Activated CD8-positive, alpha-beta T cell treated with anti-CD3 and anti-CD28 coated beads for 36 hours (primary cell): ENCODE measurements at regions not wholly inside any gene's neighbourhood (a gene's known extent, or its start where the extent isn't known, plus 50 kb on each side); places are given as distances from the start of the nearest gene placed in this dataset.

Source experiments
- ATAC-seq: fragments of 200-7000 bp; cut with Tn5 transposase; one replicate; pipeline ENCODE4 v1.10.0; 2021; ENCODE audit warnings: mild to moderate bottlenecking, moderate library complexity
- CTCF ChIA-PET: fragments of 350-600 bp; sonication (Branson Sonifier 250); formaldehyde crosslinking; loops from one replicate; lab custom pipeline; 2021; ENCODE audit warnings: antibody characterized with exemption; lab: Charles Lee
- POLR2A ChIA-PET: fragments of 350-600 bp; sonication (Branson Sonifier 250); formaldehyde crosslinking; loops from one replicate; lab custom pipeline; 2021; ENCODE audit warnings: antibody characterized with exemption; lab: Charles Lee
- DNase-seq: peaks from one replicate; pipeline ENCODE4 v3.0.0-alpha.2; 2020
- H3K27ac Mint-ChIP-seq: one replicate; pipeline ENCODE4 v1.8.0; 2021; ENCODE audit warnings: mild to moderate bottlenecking, mixed read lengths
- H3K27me3 Mint-ChIP-seq: one replicate; pipeline ENCODE4 v1.8.0; 2021; ENCODE audit warnings: mixed read lengths
- H3K36me3 Mint-ChIP-seq: one replicate; pipeline ENCODE4 v1.8.0; 2021; ENCODE audit warnings: low read depth, mixed read lengths
- H3K4me1 Mint-ChIP-seq: one replicate; pipeline ENCODE4 v1.8.0; 2021; ENCODE audit warnings: low read depth, mixed read lengths
- H3K4me3 Mint-ChIP-seq: one replicate; pipeline ENCODE4 v1.8.0; 2021; ENCODE audit warnings: mild to moderate bottlenecking, moderate library complexity, mixed read lengths
- H3K9me3 Mint-ChIP-seq: one replicate; pipeline ENCODE4 v1.8.0; 2021; ENCODE audit warnings: mixed read lengths
- intact Hi-C: fragments of 100-400 bp; cut with micrococcal nuclease; formaldehyde crosslinking; loops from one replicate; pipeline ENCODE4 v1.10.0; 2022
- TF ChIP-seq, protein P1 (sequence below): fragments of 200-600 bp; IDR thresholded peaks from one replicate; pipeline ENCODE4 v1.8.0; 2022; ENCODE audit warnings: antibody characterized with exemption, mild to moderate bottlenecking

GRCh38 chr14:71525663-71526221 is 406.5 kb upstream of the RGS6 start:
- Mint-ChIP-seq H3K27ac (peak overlapping the region; percentile 48), H3K27me3 (no peaks in the 10 kb centered on the region), H3K4me1 (peaks cover 25% of the 10 kb centered on the region), H3K4me3 (no peak overlapping the region), H3K9me3 (no peaks in the 10 kb centered on the region), H3K36me3 (peaks cover 18% of the 10 kb centered on the region)
- intact Hi-C loops: no loop called here
- ChIA-PET CTCF (no interaction called here), POLR2A (interaction anchor here (0.9 to 1.0 kb wide), 4 partner anchors 10 to 58 kb away, joined by 3 read pairs; no protein-coding TSS in a partner anchor)
- DNase-seq (no peak), ATAC-seq (no peak)
- TF ChIP-seq, protein P1, sequence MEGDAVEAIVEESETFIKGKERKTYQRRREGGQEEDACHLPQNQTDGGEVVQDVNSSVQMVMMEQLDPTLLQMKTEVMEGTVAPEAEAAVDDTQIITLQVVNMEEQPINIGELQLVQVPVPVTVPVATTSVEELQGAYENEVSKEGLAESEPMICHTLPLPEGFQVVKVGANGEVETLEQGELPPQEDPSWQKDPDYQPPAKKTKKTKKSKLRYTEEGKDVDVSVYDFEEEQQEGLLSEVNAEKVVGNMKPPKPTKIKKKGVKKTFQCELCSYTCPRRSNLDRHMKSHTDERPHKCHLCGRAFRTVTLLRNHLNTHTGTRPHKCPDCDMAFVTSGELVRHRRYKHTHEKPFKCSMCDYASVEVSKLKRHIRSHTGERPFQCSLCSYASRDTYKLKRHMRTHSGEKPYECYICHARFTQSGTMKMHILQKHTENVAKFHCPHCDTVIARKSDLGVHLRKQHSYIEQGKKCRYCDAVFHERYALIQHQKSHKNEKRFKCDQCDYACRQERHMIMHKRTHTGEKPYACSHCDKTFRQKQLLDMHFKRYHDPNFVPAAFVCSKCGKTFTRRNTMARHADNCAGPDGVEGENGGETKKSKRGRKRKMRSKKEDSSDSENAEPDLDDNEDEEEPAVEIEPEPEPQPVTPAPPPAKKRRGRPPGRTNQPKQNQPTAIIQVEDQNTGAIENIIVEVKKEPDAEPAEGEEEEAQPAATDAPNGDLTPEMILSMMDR: no peak

DNA sequence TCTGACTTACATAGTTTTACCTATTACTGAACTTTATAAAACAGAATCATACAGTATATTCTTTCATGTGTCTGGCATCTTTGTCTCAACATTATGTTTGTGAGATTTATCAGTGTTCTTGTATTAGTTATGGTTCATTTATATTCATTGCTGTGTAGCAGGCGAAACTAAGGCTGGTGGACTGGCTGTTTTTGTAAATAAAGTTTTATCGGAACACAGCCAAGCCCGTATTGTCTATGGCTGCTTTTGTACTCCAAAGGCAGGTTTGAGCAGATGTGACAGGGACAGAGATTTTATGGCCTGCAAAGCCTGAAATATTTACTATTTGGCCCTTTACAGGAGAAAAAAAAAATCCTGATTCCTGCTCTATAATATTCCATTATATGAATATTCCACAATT is 405.8 kb upstream of the RGS6 start:
- H3K36me3 Mint-ChIP-seq: peaks cover 18% of the 10 kb centered on the region
- ChIA-PET CTCF (no interaction called here), POLR2A (interaction anchor here (0.9 to 1.0 kb wide), 2 partner anchors 10 to 58 kb away, joined by 3 read pairs; no protein-coding TSS in a partner anchor)
- H3K4me1 Mint-ChIP-seq: peaks cover 23% of the 10 kb centered on the region
- H3K27me3 Mint-ChIP-seq: no peaks in the 10 kb centered on the region
- TF ChIP-seq, protein P1: no peak
- intact Hi-C loops: no loop called here
- H3K4me3 Mint-ChIP-seq: no peak overlapping the region
- no peak for ATAC-seq
- no peak for DNase-seq
- H3K27ac Mint-ChIP-seq: no peak overlapping the region
- no peaks in the 10 kb centered on the region for H3K9me3 Mint-ChIP-seq

GRCh38 chr14:71527838-71528237 is 404.4 kb upstream of the RGS6 start:
- peaks cover 21% of the 10 kb centered on the region for H3K36me3 Mint-ChIP-seq
- no peak overlapping the region for H3K27ac Mint-ChIP-seq
- DNase-seq: no peak
- no peak for ATAC-seq
- H3K9me3 Mint-ChIP-seq: no peaks in the 10 kb centered on the region
- no peak overlapping the region for H3K4me3 Mint-ChIP-seq
- CTCF ChIA-PET: interaction anchor here (1.3 kb wide), 1 partner anchor 25 kb away, joined by 3 read pairs; no protein-coding TSS in a partner anchor
- peaks cover 15% of the 10 kb centered on the region for H3K4me1 Mint-ChIP-seq
- POLR2A ChIA-PET: no interaction called here
- H3K27me3 Mint-ChIP-seq: no peaks in the 10 kb centered on the region
- TF ChIP-seq, protein P1: no peak
- intact Hi-C loops: no loop called here

DNA sequence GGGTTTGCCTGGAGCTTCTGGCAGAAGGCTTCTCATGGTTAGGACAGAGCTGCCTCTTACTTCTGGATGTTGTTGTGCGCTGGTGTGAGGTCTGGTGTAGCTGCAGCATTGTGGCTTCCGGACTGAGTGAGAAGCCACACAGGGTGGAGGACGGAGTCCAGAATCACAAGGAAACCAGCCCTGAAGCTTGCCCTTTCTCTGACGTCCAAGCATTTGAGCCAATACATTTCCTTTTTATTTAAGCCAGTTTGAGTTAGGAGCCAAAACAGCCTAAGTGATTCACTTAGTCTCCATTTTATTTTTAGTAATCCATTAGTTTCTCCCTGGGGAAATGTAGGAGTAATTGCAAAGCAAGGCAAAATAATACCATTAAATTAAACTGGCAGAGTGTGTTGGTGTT is 402.4 kb upstream of the RGS6 start:
- TF ChIP-seq, protein P1: no peak
- Mint-ChIP-seq H3K4me1 (peaks cover 8% of the 10 kb centered on the region), H3K4me3 (no peak overlapping the region), H3K27ac (no peak overlapping the region), H3K36me3 (peaks cover 21% of the 10 kb centered on the region), H3K9me3 (no peaks in the 10 kb centered on the region), H3K27me3 (no peaks in the 10 kb centered on the region)
- ChIA-PET CTCF (no interaction called here), POLR2A (no interaction called here)
- DNase-seq: no peak
- ATAC-seq: no peak
- intact Hi-C loops: no loop called here

- no peak for ATAC-seq
- Mint-ChIP-seq H3K9me3 (no peaks in the 10 kb centered on the region), H3K4me1 (peaks cover 7% of the 10 kb centered on the region), H3K27me3 (no peaks in the 10 kb centered on the region), H3K4me3 (no peak overlapping the region), H3K27ac (no peak overlapping the region), H3K36me3 (peaks cover 15% of the 10 kb centered on the region)
- TF ChIP-seq, protein P1: no peak
- DNase-seq: no peak
- ChIA-PET CTCF (no interaction called here), POLR2A (no interaction called here)
- intact Hi-C loops: no loop called here
Measured at GRCh38 chr14:71532344-71532743, 399.9 kb upstream of the RGS6 start.
